Mesenchymal stem cell (in vitro differentiated cells and primary cell): ENCODE measurements at regions not wholly inside any gene's neighbourhood (a gene's known extent, or its start where the extent isn't known, plus 50 kb on each side); places are given as distances from the start of the nearest gene placed in this dataset.

Source experiments
- DNase-seq: peaks from one replicate; pipeline ENCODE4 v3.0.0-alpha.2; 2013
- H2AFZ ChIP-seq: one replicate; pipeline ENCODE4 v1.6.1; 2013; ENCODE audit warnings: low read depth, mild to moderate bottlenecking, control low read depth, inconsistent platforms, low read length, moderate library complexity
- H2AK5ac ChIP-seq: 2 replicates; pipeline ENCODE4 v1.6.1; 2013; ENCODE audit warnings: low read length, moderate library complexity, mild to moderate bottlenecking, inconsistent platforms; ENCODE audit not compliant: severe bottlenecking
- H2BK120ac ChIP-seq: one replicate; pipeline ENCODE4 v1.6.1; 2013; ENCODE audit warnings: low read depth, mild to moderate bottlenecking, inconsistent platforms, low read length, moderate library complexity
- H2BK12ac ChIP-seq, 2 experiments: one replicate each; pipeline ENCODE4 v1.6.1; 2013; ENCODE audit warnings: inconsistent platforms in 2 of 2, low read length in 2 of 2, mild to moderate bottlenecking in 2 of 2, moderate library complexity in 2 of 2, control low read depth in 1 of 2
- H2BK15ac ChIP-seq: one replicate; pipeline ENCODE4 v1.6.1; 2013; ENCODE audit warnings: mild to moderate bottlenecking, low read depth, inconsistent platforms; ENCODE audit not compliant: poor library complexity, severe bottlenecking
- H2BK5ac ChIP-seq: 2 replicates; pipeline ENCODE4 v1.6.1; 2013; ENCODE audit warnings: low read depth, mild to moderate bottlenecking, low read length, control low read depth, inconsistent platforms; ENCODE audit not compliant: poor library complexity, severe bottlenecking
- H3K14ac ChIP-seq, 2 experiments: one replicate each; pipeline ENCODE4 v1.6.1; 2013; ENCODE audit warnings: inconsistent platforms in 2 of 2, low read length in 2 of 2, control low read depth in 1 of 2, mild to moderate bottlenecking in 1 of 2, moderate library complexity in 1 of 2
- H3K18ac ChIP-seq, 2 experiments: one replicate each; pipeline ENCODE4 v1.6.1; 2013; ENCODE audit warnings: inconsistent platforms in 2 of 2, low read length in 2 of 2, control low read depth in 1 of 2, low read depth in 1 of 2, mild to moderate bottlenecking in 1 of 2
- H3K23ac ChIP-seq, 2 experiments: one replicate each; pipeline ENCODE4 v1.6.1; 2013; ENCODE audit warnings: inconsistent platforms in 2 of 2, low read length in 2 of 2, mild to moderate bottlenecking in 2 of 2, moderate library complexity in 2 of 2, control low read depth in 1 of 2
- H3K27ac ChIP-seq: 2 replicates; pipeline ENCODE4 v1.5.1; 2013; ENCODE audit warnings: mild to moderate bottlenecking, moderate library complexity, low read length, control low read depth, inconsistent platforms; ENCODE audit not compliant: poor library complexity, severe bottlenecking
- H3K27me3 ChIP-seq, 2 experiments: 2 replicates each; pipeline versions ENCODE4 v1.6.1 to v1.7.0; 2013; ENCODE audit warnings: low read length in 2 of 2, mild to moderate bottlenecking in 2 of 2, moderate library complexity in 2 of 2, control low read depth in 1 of 2, inconsistent platforms in 1 of 2; ENCODE audit not compliant: control insufficient read depth in 1 of 2, insufficient read depth in 1 of 2
- H3K36me3 ChIP-seq, 2 experiments: 2 replicates each; pipeline versions ENCODE4 v1.6.1 to v1.7.0; 2013; ENCODE audit warnings: low read length in 2 of 2, control low read depth in 1 of 2, inconsistent platforms in 1 of 2, low read depth in 1 of 2, mild to moderate bottlenecking in 1 of 2; ENCODE audit not compliant: insufficient read depth in 2 of 2, control insufficient read depth in 1 of 2
- H3K4ac ChIP-seq, 2 experiments: one replicate each; pipeline ENCODE4 v1.6.1; 2013; ENCODE audit warnings: inconsistent platforms in 2 of 2, low read length in 2 of 2, mild to moderate bottlenecking in 2 of 2, moderate library complexity in 2 of 2, control low read depth in 1 of 2, low read depth in 1 of 2
- H3K4me1 ChIP-seq: 2 replicates; pipeline ENCODE4 v1.6.1; 2013; ENCODE audit warnings: low read depth, low read length, control low read depth; ENCODE audit not compliant: control insufficient read depth, insufficient read depth
- H3K4me2 ChIP-seq: 2 replicates; pipeline ENCODE4 v1.6.1; 2013; ENCODE audit warnings: low read length, mild to moderate bottlenecking, inconsistent platforms; ENCODE audit not compliant: poor library complexity, severe bottlenecking
- H3K4me3 ChIP-seq, 2 experiments: 2 replicates each; pipeline versions ENCODE4 v1.5.1 to v1.7.0; 2013; ENCODE audit warnings: low read length in 2 of 2, mild to moderate bottlenecking in 2 of 2, control low read depth in 1 of 2, low read depth in 1 of 2; ENCODE audit not compliant: insufficient read depth in 1 of 2
- H3K79me1 ChIP-seq: replicated peaks from 2 replicates; pipeline ENCODE4 v1.6.1; 2013; ENCODE audit warnings: mild to moderate bottlenecking, control low read depth, low read length, inconsistent platforms; ENCODE audit not compliant: poor library complexity, severe bottlenecking
- H3K9ac ChIP-seq: 2 replicates; pipeline ENCODE4 v1.7.0; 2013; ENCODE audit warnings: mild to moderate bottlenecking, low read length, moderate library complexity
- H3K9me3 ChIP-seq: 2 replicates; pipeline ENCODE4 v1.7.0; 2013; ENCODE audit warnings: mild to moderate bottlenecking, low read length; ENCODE audit not compliant: control insufficient read depth
- H4K8ac ChIP-seq: one replicate; pipeline ENCODE4 v1.6.1; 2013; ENCODE audit warnings: inconsistent platforms, mild to moderate bottlenecking, low read length, moderate library complexity
- H4K91ac ChIP-seq: one replicate; pipeline ENCODE4 v1.6.1; 2013; ENCODE audit warnings: mild to moderate bottlenecking, low read length, inconsistent platforms
- WGBS: methylation state at CpG from one replicate; pipeline ENCODE4 v1.1.7; 2013; ENCODE audit warnings: mixed read lengths; 5-methylcytosine and 5-hydroxymethylcytosine counted together

DNA sequence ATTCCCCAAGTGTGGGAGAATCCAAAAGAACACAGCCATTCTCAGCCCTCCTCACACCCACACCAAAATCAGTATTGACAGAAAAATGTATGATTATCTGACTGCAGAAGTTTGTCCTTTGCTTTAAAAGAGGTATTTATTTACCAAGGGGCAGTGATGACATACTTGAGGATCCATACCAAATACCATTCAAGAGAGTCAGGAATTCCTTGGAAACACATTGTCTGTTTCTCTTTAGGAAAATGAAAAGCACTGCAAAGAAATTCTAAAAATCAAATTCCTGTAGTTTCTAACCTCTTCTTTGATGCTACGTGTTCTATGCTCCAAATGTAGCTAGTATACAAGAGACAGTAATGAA, 509.6 kb upstream of the CXADR start:
- Histone ChIP-seq H3K27me3 (no peaks in the 10 kb centered on the region), H4K91ac (no peak overlapping the region), H3K4me2 (no peak overlapping the region), H2AK5ac (no peak overlapping the region), H3K23ac (no peak overlapping the region), H3K79me1 (no peaks in the 10 kb centered on the region), H2BK5ac (no peak overlapping the region), H3K4ac (no peak overlapping the region), H4K8ac (no peak overlapping the region), H3K14ac (no peak overlapping the region), H3K18ac (no peak overlapping the region), H2BK120ac (no peak overlapping the region), H3K9ac (peak overlapping the region; percentile 84), H3K4me3 (peak overlapping the region in 1 of 2 experiments; percentile 67), H3K27ac (peak overlapping the region; percentile 79), H2BK12ac (no peak overlapping the region), H3K4me1 (no peaks in the 10 kb centered on the region), H2AFZ (no peak overlapping the region), H3K9me3 (no peaks in the 10 kb centered on the region), H3K36me3 (no peaks in the 10 kb centered on the region), H2BK15ac (no peak overlapping the region)
- no CpG with 5 or more reads among the region's 1 CpG for WGBS
- DNase-seq = peak; percentile 20

DNA sequence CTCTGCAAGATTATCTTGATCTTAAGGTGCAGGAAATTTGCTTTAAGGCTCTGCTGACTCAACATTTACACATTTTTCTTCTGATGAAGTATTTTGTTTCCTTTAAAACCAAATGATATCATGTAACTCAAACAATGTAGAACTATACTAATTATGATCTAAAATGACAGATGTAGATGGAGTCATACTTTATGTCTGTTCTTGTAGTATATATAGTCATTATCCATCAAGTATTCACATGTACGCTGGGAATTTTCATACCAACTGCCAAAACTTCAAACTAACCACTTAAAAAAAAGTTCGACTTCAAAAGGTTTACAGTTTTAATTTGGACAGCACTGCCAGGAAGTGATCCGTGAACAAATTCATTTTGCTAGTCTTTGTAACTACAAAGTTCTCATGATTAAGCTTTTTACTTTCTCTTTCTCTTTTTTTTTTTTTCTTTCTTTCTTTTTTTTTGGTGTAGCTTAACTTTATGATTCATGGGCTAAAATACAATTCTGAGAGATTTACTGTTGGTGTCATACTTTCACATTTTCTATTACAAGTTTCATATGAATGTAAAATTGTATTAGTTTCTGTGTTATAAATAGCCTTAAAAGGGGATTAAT, 509.0 kb upstream of the CXADR start:
- Histone ChIP-seq H3K9me3 (no peaks in the 10 kb centered on the region), H2BK12ac (no peak overlapping the region)
- WGBS = 75% methylated on average over 2 of the region's 3 CpGs

DNA sequence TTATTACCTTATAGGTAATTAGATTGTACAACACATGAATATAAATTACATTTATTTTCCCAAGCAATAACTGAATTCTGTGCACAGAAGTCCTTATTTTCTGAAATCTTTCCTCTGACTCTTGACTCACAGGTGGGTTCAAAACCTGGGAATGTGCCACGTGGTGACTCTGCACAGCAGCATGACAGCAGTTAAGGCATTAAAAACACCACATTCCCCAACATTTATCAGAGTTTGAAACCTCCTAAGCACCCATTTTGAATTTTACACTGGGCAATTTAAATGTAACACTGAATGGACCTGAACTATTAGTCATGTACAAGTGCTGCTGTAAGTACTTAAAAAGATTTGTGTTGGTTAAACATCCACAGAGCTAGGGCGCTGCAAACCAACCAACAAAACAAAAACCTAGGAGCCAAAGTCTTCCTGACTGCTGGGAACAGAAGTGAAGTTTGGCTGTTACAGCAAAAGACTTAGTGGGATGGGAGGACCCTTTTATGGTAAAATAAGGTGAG, 480.6 kb upstream of the CXADR start:
- Histone ChIP-seq H3K27me3 (no peaks in the 10 kb centered on the region), H4K91ac (no peak overlapping the region), H2BK15ac (no peak overlapping the region), H4K8ac (no peak overlapping the region), H3K27ac (no peak overlapping the region), H3K4me2 (no peak overlapping the region), H3K9ac (no peak overlapping the region), H3K4ac (no peak overlapping the region), H3K4me3 (no peak overlapping the region), H3K79me1 (no peaks in the 10 kb centered on the region), H2BK12ac (no peak overlapping the region), H2AFZ (no peak overlapping the region), H3K9me3 (no peaks in the 10 kb centered on the region), H3K18ac (no peak overlapping the region), H2AK5ac (no peak overlapping the region), H3K23ac (no peak overlapping the region), H2BK120ac (no peak overlapping the region), H3K36me3 (no peaks in the 10 kb centered on the region), H3K14ac (no peak overlapping the region), H2BK5ac (no peak overlapping the region), H3K4me1 (peaks cover 1% of the 10 kb centered on the region)
- WGBS = 55% methylated on average over 2 of the region's 2 CpGs
- no peak for DNase-seq

More for the DNA sequence above, 509.0 kb upstream of the CXADR start:
- Histone ChIP-seq H3K4me1 (no peaks in the 10 kb centered on the region), H3K4me3 (peak overlapping the region in 1 of 2 experiments; percentile 67), H3K14ac (no peak overlapping the region), H4K8ac (no peak overlapping the region), H2AK5ac (no peak overlapping the region), H3K23ac (no peak overlapping the region), H2BK5ac (no peak overlapping the region), H3K18ac (no peak overlapping the region), H4K91ac (no peak overlapping the region), H3K79me1 (no peaks in the 10 kb centered on the region), H2BK120ac (no peak overlapping the region), H3K4me2 (no peak overlapping the region), H3K9ac (peak overlapping the region; percentile 84), H3K4ac (no peak overlapping the region), H3K27me3 (no peaks in the 10 kb centered on the region), H3K27ac (peak overlapping the region; percentile 74), H3K36me3 (no peaks in the 10 kb centered on the region), H2BK15ac (no peak overlapping the region), H2AFZ (no peak overlapping the region)
- no peak for DNase-seq

DNA sequence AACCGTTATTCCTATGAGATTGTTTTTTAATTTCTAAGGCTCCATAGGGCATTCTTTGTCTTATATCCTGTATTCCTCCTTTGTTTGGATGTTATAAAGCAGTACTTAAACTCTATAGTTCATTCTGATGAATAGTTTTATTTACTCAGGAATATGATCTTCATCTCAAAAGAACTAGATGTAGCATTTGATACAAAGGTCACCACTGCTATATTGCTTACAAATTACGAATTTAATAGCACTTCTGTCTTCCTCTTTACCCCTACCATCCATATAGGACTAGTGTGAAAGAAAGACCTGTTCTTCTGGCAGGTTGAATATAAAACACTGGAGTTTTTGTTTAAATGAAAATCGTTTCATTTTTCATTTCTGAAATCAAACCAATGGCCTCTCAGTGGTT, 468.1 kb upstream of the CXADR start:
- no peak overlapping the region for H3K14ac ChIP-seq
- H3K4me2 ChIP-seq = no peak overlapping the region
- no peak overlapping the region for H2BK12ac ChIP-seq
- no peak overlapping the region for H3K23ac ChIP-seq
- H2AK5ac ChIP-seq = no peak overlapping the region
- no peak overlapping the region for H2AFZ ChIP-seq
- no peaks in the 10 kb centered on the region for H3K27me3 ChIP-seq
- no peak overlapping the region for H3K9ac ChIP-seq
- no peaks in the 10 kb centered on the region for H3K79me1 ChIP-seq
- H4K8ac ChIP-seq = no peak overlapping the region
- H2BK15ac ChIP-seq = no peak overlapping the region
- no peaks in the 10 kb centered on the region for H3K4me1 ChIP-seq
- H3K18ac ChIP-seq = no peak overlapping the region
- H2BK120ac ChIP-seq = no peak overlapping the region
- H4K91ac ChIP-seq = no peak overlapping the region
- no peak overlapping the region for H3K4me3 ChIP-seq
- H3K4ac ChIP-seq = no peak overlapping the region
- H3K36me3 ChIP-seq = no peaks in the 10 kb centered on the region
- H3K27ac ChIP-seq = no peak overlapping the region
- WGBS = no CpG with 5 or more reads among the region's 3 CpGs
- DNase-seq = no peak
- H2BK5ac ChIP-seq = no peak overlapping the region
- H3K9me3 ChIP-seq = no peaks in the 10 kb centered on the region
